NB4 (cell line): ENCODE measurements at regions not wholly inside any gene's neighbourhood (a gene's known extent, or its start where the extent isn't known, plus 50 kb on each side); places are given as distances from the start of the nearest gene placed in this dataset.

Experiments used
- DNase-seq: peaks from one replicate; pipeline ENCODE4 v3.0.0; 2010; ENCODE audit warnings: low read depth
- H3K4me3 ChIP-seq: one replicate; pipeline ENCODE4 v1.5.1; 2011; ENCODE audit warnings: mild to moderate bottlenecking, low read depth, low read length, moderate library complexity
- MAX ChIP-seq: IDR thresholded peaks from 2 replicates; pipeline ENCODE4 v1.6.1; 2011; ENCODE audit warnings: low read depth, low read length
- MYC ChIP-seq: IDR thresholded peaks from 2 replicates; pipeline ENCODE4 v1.6.1; 2011; ENCODE audit warnings: low read depth, low read length
- POLR2A ChIP-seq: IDR thresholded peaks from 2 replicates; pipeline ENCODE4 v1.6.1; 2011; ENCODE audit warnings: mild to moderate bottlenecking; ENCODE audit not compliant: insufficient read length; ENCODE audit errors: extremely low read depth
- TF ChIP-seq, protein P1 (sequence below): IDR thresholded peaks from one replicate; pipeline ENCODE4 v1.5.1; 2012; ENCODE audit warnings: low read depth, low read length

DNA sequence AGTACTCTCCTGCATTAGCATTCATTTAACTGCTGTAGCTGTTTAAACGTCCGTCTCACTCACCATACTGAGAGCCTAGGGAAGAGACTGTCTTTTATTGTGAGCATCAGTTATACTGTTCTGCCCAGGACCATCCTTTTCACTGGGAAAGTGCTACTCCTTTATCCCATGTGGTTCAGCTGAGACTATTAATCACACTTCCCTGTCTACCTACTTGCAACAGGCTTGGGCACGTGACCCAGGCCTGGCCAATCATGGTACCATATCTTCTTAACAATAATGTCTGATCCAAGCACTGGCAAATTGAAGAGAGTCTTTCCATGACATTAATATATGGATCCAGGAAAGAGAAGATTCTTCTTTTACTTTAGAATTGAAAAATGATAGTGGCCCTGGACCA is 108.1 kb downstream of the TM2D1 start:
- no peak for DNase-seq
- TF ChIP-seq POLR2A (no peak), MYC (no peak), MAX (no peak)
- TF ChIP-seq, protein P1, sequence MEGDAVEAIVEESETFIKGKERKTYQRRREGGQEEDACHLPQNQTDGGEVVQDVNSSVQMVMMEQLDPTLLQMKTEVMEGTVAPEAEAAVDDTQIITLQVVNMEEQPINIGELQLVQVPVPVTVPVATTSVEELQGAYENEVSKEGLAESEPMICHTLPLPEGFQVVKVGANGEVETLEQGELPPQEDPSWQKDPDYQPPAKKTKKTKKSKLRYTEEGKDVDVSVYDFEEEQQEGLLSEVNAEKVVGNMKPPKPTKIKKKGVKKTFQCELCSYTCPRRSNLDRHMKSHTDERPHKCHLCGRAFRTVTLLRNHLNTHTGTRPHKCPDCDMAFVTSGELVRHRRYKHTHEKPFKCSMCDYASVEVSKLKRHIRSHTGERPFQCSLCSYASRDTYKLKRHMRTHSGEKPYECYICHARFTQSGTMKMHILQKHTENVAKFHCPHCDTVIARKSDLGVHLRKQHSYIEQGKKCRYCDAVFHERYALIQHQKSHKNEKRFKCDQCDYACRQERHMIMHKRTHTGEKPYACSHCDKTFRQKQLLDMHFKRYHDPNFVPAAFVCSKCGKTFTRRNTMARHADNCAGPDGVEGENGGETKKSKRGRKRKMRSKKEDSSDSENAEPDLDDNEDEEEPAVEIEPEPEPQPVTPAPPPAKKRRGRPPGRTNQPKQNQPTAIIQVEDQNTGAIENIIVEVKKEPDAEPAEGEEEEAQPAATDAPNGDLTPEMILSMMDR: no peak
- no peak overlapping the region for H3K4me3 ChIP-seq

GRCh38 chr1:61612602-61613001 is 112.3 kb downstream of the TM2D1 start:
- TF ChIP-seq POLR2A (no peak), MAX (peak; percentile 73), MYC (peak; percentile 60)
- TF ChIP-seq, protein P1: no peak
- no peak overlapping the region for H3K4me3 ChIP-seq
- DNase-seq: peak; percentile 60

- H3K4me3 ChIP-seq: no peak overlapping the region
- no peak for DNase-seq
- TF ChIP-seq MAX: no peak
- no peak for TF ChIP-seq POLR2A
- TF ChIP-seq, protein P1: no peak
- TF ChIP-seq MYC: no peak
Measured at GRCh38 chr1:61609040-61609439, 115.9 kb downstream of the TM2D1 start.

DNA sequence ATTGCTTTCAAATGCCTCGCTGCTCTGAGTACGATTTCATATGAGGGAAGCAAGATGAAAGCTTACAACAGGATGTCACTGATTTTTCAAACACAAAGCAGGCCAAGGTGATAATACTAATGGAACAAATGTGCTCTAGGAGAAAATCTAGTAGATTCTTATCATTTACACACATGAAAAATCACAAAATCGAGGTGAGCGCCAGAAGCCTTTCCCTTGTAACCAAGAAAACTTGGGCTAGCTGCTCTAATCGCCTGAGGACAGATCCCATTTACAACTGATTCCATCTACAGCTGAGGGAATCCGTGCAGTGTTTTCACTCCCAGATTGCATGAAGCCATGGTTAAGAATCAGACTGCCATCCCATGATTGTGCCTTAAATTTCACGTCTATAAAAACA is 117.5 kb downstream of the TM2D1 start:
- TF ChIP-seq MYC: no peak
- TF ChIP-seq POLR2A: no peak
- TF ChIP-seq, protein P1: no peak
- TF ChIP-seq MAX: no peak
- DNase-seq: no peak
- H3K4me3 ChIP-seq: no peak overlapping the region

- no peak overlapping the region for H3K4me3 ChIP-seq
- no peak for TF ChIP-seq MYC
- TF ChIP-seq, protein P1: no peak
- no peak for TF ChIP-seq POLR2A
- no peak for DNase-seq
Measured at GRCh38 chr1:61606448-61607312, 118.3 kb downstream of the TM2D1 start.
